HepG2 (cell line): ENCODE measurements at regions not wholly inside any gene's neighbourhood (a gene's known extent, or its start where the extent isn't known, plus 50 kb on each side); places are given as distances from the start of the nearest gene placed in this dataset.

ENCODE experiments used
- ATAC-seq: fragments of 200-7000 bp; cut with Tn5 transposase; 3 replicates; pipeline ENCODE4 v1.9.1; 2020; ENCODE audit warnings: mild to moderate bottlenecking, moderate library complexity
- BruUV-seq: library from RNA; stranded (reverse); fragments of 400-500 nt; replicated peaks from 2 replicates; lab custom pipeline; 2021; lab: Mats Ljungman, UMichigan
- CTCF ChIA-PET: fragments of 300-600 bp; formaldehyde crosslinking; extraction: SDS; loops from one replicate; lab custom pipeline; 2021; ENCODE audit warnings: low total read pairs, inconsistent platforms, low intra/inter-chr PET ratio; lab: Yijun Ruan, JAX
- POLR2A ChIA-PET: fragments of 350-600 bp; sonication (Branson Sonifier 250); formaldehyde crosslinking; loops from one replicate; lab custom pipeline; 2020; ENCODE audit warnings: antibody characterized with exemption, inconsistent platforms; lab: Yijun Ruan, JAX
- DNase-seq: peaks from one replicate; pipeline ENCODE4 v3.0.0-alpha.2; 2015; ENCODE audit warnings: low spot score
- FAIRE-seq: peaks from 3 replicates; lab custom pipeline; 2011; peaks lifted over from hg19 to GRCh38; lab: Jason Lieb, UNC
- H2AFZ ChIP-seq: one replicate; pipeline ENCODE4 v1.6.1; 2011; ENCODE audit warnings: low read length, inconsistent platforms
- H3K27ac ChIP-seq: fragments of 300-600 bp; 3 replicates; pipeline ENCODE4 v1.8.0; 2011; ENCODE audit warnings: mixed run types, mild to moderate bottlenecking, mixed read lengths, low read length, inconsistent platforms; ENCODE audit not compliant: insufficient read depth; ENCODE audit errors: extremely low read length
- H3K27me3 ChIP-seq, 2 experiments: fragments of 200-600 bp in 1 of 2; 2 replicates in 1 of 2; 3 replicates in 1 of 2; pipeline versions ENCODE4 v1.6.0 to v1.8.0; 2011; ENCODE audit warnings: low read length in 2 of 2, mild to moderate bottlenecking in 2 of 2, moderate library complexity in 2 of 2, inconsistent platforms in 1 of 2; ENCODE audit not compliant: insufficient read depth in 2 of 2, control insufficient read depth in 1 of 2
- H3K36me3 ChIP-seq, 2 experiments: fragments of 200-600 bp in 1 of 2; replicated peaks in 1 of 2; 2 replicates in 1 of 2; 3 replicates in 1 of 2; pipeline versions ENCODE4 v1.5.1 to v1.8.0; 2011; ENCODE audit warnings: low read length in 2 of 2, inconsistent platforms in 1 of 2; ENCODE audit not compliant: insufficient read depth in 2 of 2, control insufficient read depth in 1 of 2
- H3K4me1 ChIP-seq: 2 replicates; pipeline ENCODE4 v1.5.1; 2012; ENCODE audit warnings: low read length, inconsistent platforms; ENCODE audit not compliant: insufficient read depth
- H3K4me2 ChIP-seq: 2 replicates; pipeline ENCODE4 v1.6.0; 2011; ENCODE audit warnings: low read depth, low read length, inconsistent platforms
- H3K4me3 ChIP-seq, 3 experiments: fragments of 200-600 bp in 1 of 3; sonication (generic), shearing (Covaris generic) in 1 of 3; replicated peaks in 1 of 3; 2 replicates each; pipeline ENCODE4 v1.5.1; 2011 to 2016; ENCODE audit warnings: low read length in 3 of 3, inconsistent platforms in 2 of 3, low read depth in 2 of 3, mild to moderate bottlenecking in 2 of 3, control low read depth in 1 of 3, mixed read lengths in 1 of 3; ENCODE audit not compliant: insufficient read depth in 1 of 3
- H3K79me2 ChIP-seq: one replicate; pipeline ENCODE4 v1.6.1; 2011; ENCODE audit warnings: low read length, inconsistent platforms; ENCODE audit not compliant: insufficient read depth
- H3K9ac ChIP-seq: 2 replicates; pipeline ENCODE4 v1.6.0; 2011; ENCODE audit warnings: mild to moderate bottlenecking, low read depth, low read length, inconsistent platforms; ENCODE audit not compliant: insufficient read depth
- H3K9me3 ChIP-seq: 2 replicates; pipeline ENCODE4 v1.5.1; 2012; ENCODE audit warnings: mild to moderate bottlenecking, low read length
- H4K20me1 ChIP-seq: 2 replicates; pipeline ENCODE4 v1.6.0; 2011; ENCODE audit warnings: inconsistent platforms, mild to moderate bottlenecking, low read length, moderate library complexity; ENCODE audit not compliant: insufficient read depth
- ATF2 ChIP-seq: sonication (generic); formaldehyde crosslinking; IDR thresholded peaks from 2 replicates; pipeline ENCODE4 v1.4.0; 2020; ENCODE audit warnings: missing genetic modification reagents
- BCLAF1 ChIP-seq: fragments of 450-650 bp; IDR thresholded peaks from 2 replicates; pipeline ENCODE4 v1.6.1; 2017; ENCODE audit warnings: mild to moderate bottlenecking
- BRCA1 ChIP-seq: sonication (generic); formaldehyde crosslinking; IDR thresholded peaks from 2 replicates; pipeline ENCODE4 v1.4.0; 2020; ENCODE audit warnings: missing genetic modification reagents
- CC2D1A ChIP-seq: sonication (generic); formaldehyde crosslinking; IDR thresholded peaks from 2 replicates; pipeline ENCODE4 v1.8.1; 2023; ENCODE audit warnings: mild to moderate bottlenecking, missing genetic modification reagents
- HNF4G ChIP-seq, 2 experiments: sonication (generic) in 1 of 2; formaldehyde crosslinking in 1 of 2; IDR thresholded peaks; 2 replicates each; pipeline versions ENCODE4 v1.4.0 to v1.6.1; 2011 to 2020; ENCODE audit warnings: borderline replicate concordance in 2 of 2, low read depth in 2 of 2, mild to moderate bottlenecking in 2 of 2, low read length in 1 of 2, missing genetic modification reagents in 1 of 2, moderate library complexity in 1 of 2
- IKZF5 ChIP-seq: IDR thresholded peaks from 2 replicates; pipeline ENCODE4 v1.6.1; 2018; ENCODE audit warnings: missing genetic modification reagents, mild to moderate bottlenecking, missing compliant biosample characterization
- KAT8 ChIP-seq: IDR thresholded peaks from 2 replicates; pipeline ENCODE4 v1.6.1; 2016; ENCODE audit warnings: missing genetic modification reagents, missing compliant biosample characterization
- PCBP1 ChIP-seq: fragments of 200-400 bp; formaldehyde crosslinking; IDR thresholded peaks from 2 replicates; pipeline ENCODE4 v1.6.1; 2017; ENCODE audit warnings: mild to moderate bottlenecking, low read depth, low read length, borderline replicate concordance
- TGIF2 ChIP-seq: IDR thresholded peaks from 2 replicates; pipeline ENCODE4 v1.6.1; 2016; ENCODE audit warnings: control low read depth, missing compliant biosample characterization
- WIZ ChIP-seq: sonication (generic); formaldehyde crosslinking; IDR thresholded peaks from 2 replicates; pipeline ENCODE4 v1.5.1; 2020; ENCODE audit warnings: mild to moderate bottlenecking, missing genetic modification reagents
- YEATS2 ChIP-seq: sonication (generic); formaldehyde crosslinking; IDR thresholded peaks from 2 replicates; pipeline ENCODE4 v1.4.0; 2020; ENCODE audit warnings: missing genetic modification reagents, borderline replicate concordance
- ZFX ChIP-seq: sonication (generic); formaldehyde crosslinking; IDR thresholded peaks from 2 replicates; pipeline ENCODE4 v1.4.0; 2020; ENCODE audit warnings: mild to moderate bottlenecking, low read depth, missing genetic modification reagents, moderate library complexity
- ZNF205 ChIP-seq: IDR thresholded peaks from 2 replicates; pipeline ENCODE4 v1.6.1; 2018; ENCODE audit warnings: missing biosample characterization, missing genetic modification reagents
- ZNF225 ChIP-seq: sonication (generic); formaldehyde crosslinking; IDR thresholded peaks from 2 replicates; pipeline ENCODE4 v1.4.0; 2020; ENCODE audit warnings: mild to moderate bottlenecking, missing genetic modification reagents
- ZNF496 ChIP-seq: sonication (generic); formaldehyde crosslinking; IDR thresholded peaks from 2 replicates; pipeline ENCODE4 v1.8.1; 2023; ENCODE audit warnings: mild to moderate bottlenecking, moderate library complexity, missing genetic modification reagents; ENCODE audit not compliant: insufficient replicate concordance
- ZNF598 ChIP-seq: sonication (generic); formaldehyde crosslinking; IDR thresholded peaks from 2 replicates; pipeline ENCODE4 v1.5.1; 2020; ENCODE audit warnings: mild to moderate bottlenecking, missing genetic modification reagents, borderline replicate concordance
- ZNF878 ChIP-seq: sonication (generic); formaldehyde crosslinking; IDR thresholded peaks from 2 replicates; pipeline ENCODE4 v1.8.1; 2023; ENCODE audit warnings: mild to moderate bottlenecking, missing genetic modification reagents, moderate library complexity
- WGBS: methylation state at CpG from one replicate; pipeline ENCODE4 v1.1.6; 2017; ENCODE audit warnings: low lambda C conversion rate; 5-methylcytosine and 5-hydroxymethylcytosine counted together
- in situ Hi-C: cut with HindIII; loops from 2 replicates; pipeline ENCODE4 v1.10.0; 2017; ENCODE audit warnings: low pct_unique_long_range_greater_than_20kb; ENCODE audit not compliant: extremely low pct_ligation_motif_present
- intact Hi-C: fragments of 100-400 bp; cut with micrococcal nuclease; formaldehyde crosslinking; loops from one replicate; pipeline ENCODE4 v1.10.0; 2022; ENCODE audit not compliant: unreplicated experiment

- no peak for TF ChIP-seq HNF4G (IDR thresholded peaks at IDR 0.05; ENCODE audit: borderline replicate concordance, low read depth, low read length)
- TF ChIP-seq HNF4G (CRISPR knock-in tag; IDR thresholded peaks at IDR 0.05; ENCODE audit: borderline replicate concordance, low read depth) = no peak
- TF ChIP-seq IKZF5 (CRISPR knock-in tag) = no peak
- no peak for TF ChIP-seq BRCA1 (CRISPR knock-in tag)
- no peak for TF ChIP-seq BCLAF1
- no peak for TF ChIP-seq ZNF205
- no peak for TF ChIP-seq ZNF496
- no peak for TF ChIP-seq YEATS2 (CRISPR knock-in tag)
- no peak for TF ChIP-seq KAT8 (CRISPR knock-in tag)
- TF ChIP-seq, all 625 proteins: peak for 0
Measured at GRCh38 chr5:130975299-130975698, 189.8 kb downstream of the HINT1 start (continued).

GRCh38 chr5:130974021-130974683, 190.9 kb downstream of the HINT1 start:
- H3K9me3 ChIP-seq = no peaks in the 10 kb centered on the region
- intact Hi-C loops = no loop called here
- H3K27ac ChIP-seq = no peak overlapping the region
- no peaks in the 10 kb centered on the region for H4K20me1 ChIP-seq
- no peaks in the 10 kb centered on the region for H3K36me3 ChIP-seq
- POLR2A ChIA-PET = no interaction called here
- no peak overlapping the region for H2AFZ ChIP-seq
- H3K27me3 ChIP-seq = no peaks in the 10 kb centered on the region
- H3K79me2 ChIP-seq = no peaks in the 10 kb centered on the region
- CTCF ChIA-PET = no interaction called here
- no peaks in the 10 kb centered on the region for H3K4me1 ChIP-seq
- no peak for DNase-seq
- BruUV-seq = no TSS peak
- no peak for FAIRE-seq
- no peak overlapping the region for H3K9ac ChIP-seq
- no peak for ATAC-seq
- no peak overlapping the region for H3K4me2 ChIP-seq
- in situ Hi-C loops = no loop called here
- no peak overlapping the region for H3K4me3 ChIP-seq
- 0% methylated on average over 1 of the region's 1 CpG for WGBS
- no peak for TF ChIP-seq WIZ (CRISPR knock-in tag)
- no peak for TF ChIP-seq CC2D1A (CRISPR knock-in tag)
- no peak for TF ChIP-seq PCBP1
- TF ChIP-seq ATF2 (CRISPR knock-in tag) = no peak
- no peak for TF ChIP-seq ZNF878 (CRISPR knock-in tag)
- no peak for TF ChIP-seq ZNF598 (CRISPR knock-in tag)
- TF ChIP-seq ZFX (CRISPR knock-in tag) = no peak
- TF ChIP-seq ZNF225 (CRISPR knock-in tag) = no peak
- no peak for TF ChIP-seq TGIF2
